Mucosa of rectum (tissue), 2 donors: ENCODE measurements at regions not wholly inside any gene's neighbourhood (a gene's known extent, or its start where the extent isn't known, plus 50 kb on each side); places are given as distances from the start of the nearest gene placed in this dataset.
"Not testable (repeated sequence)": the region's sequence is repeated elsewhere in the genome, so short reads cannot be mapped to it uniquely, and the experiment has no call there.

Experiments used
- H3K27ac ChIP-seq, 2 donors: one replicate each; pipeline ENCODE4 v1.7.0; 2013; ENCODE audit warnings: inconsistent platforms in 2 of 2, low read depth in 2 of 2, low read length in 2 of 2
- H3K27me3 ChIP-seq, 2 donors: one replicate each; pipeline ENCODE4 v1.7.0; 2013; ENCODE audit warnings: low read length in 2 of 2; ENCODE audit not compliant: control insufficient read depth in 2 of 2, insufficient read depth in 2 of 2
- H3K36me3 ChIP-seq, 2 donors: one replicate each; pipeline ENCODE4 v1.7.0; 2013; ENCODE audit warnings: low read length in 2 of 2; ENCODE audit not compliant: control insufficient read depth in 2 of 2, insufficient read depth in 2 of 2
- H3K4me1 ChIP-seq, 2 donors: one replicate each; pipeline ENCODE4 v1.7.0; 2013; ENCODE audit warnings: low read length in 2 of 2, mild to moderate bottlenecking in 1 of 2; ENCODE audit not compliant: control insufficient read depth in 2 of 2, insufficient read depth in 2 of 2
- H3K4me3 ChIP-seq, 2 donors: one replicate each; pipeline ENCODE4 v1.7.0; 2013; ENCODE audit warnings: low read length in 2 of 2
- H3K9ac ChIP-seq, 2 donors: one replicate each; pipeline ENCODE4 v1.7.0; 2013; ENCODE audit warnings: low read length in 2 of 2, low read depth in 1 of 2, mild to moderate bottlenecking in 1 of 2
- H3K9me3 ChIP-seq, 2 donors: one replicate each; pipeline ENCODE4 v1.7.0; 2013; ENCODE audit warnings: low read length in 2 of 2; ENCODE audit not compliant: control insufficient read depth in 2 of 2
- donor health status: healthy.
- donor health status: Normal muscosa, but diverticular disease.

- H3K4me1 ChIP-seq: no peaks in the 10 kb centered on the region
- no peak overlapping the region for H3K4me3 ChIP-seq
- no peaks in the 10 kb centered on the region for H3K36me3 ChIP-seq
- H3K9ac ChIP-seq: no peak overlapping the region
- H3K27ac ChIP-seq: no peak overlapping the region
- H3K9me3 ChIP-seq: no peaks in the 10 kb centered on the region
- no peaks in the 10 kb centered on the region for H3K27me3 ChIP-seq
These were observed 88.4 kb upstream of the PRKD1 start for GRCh38 chr14:30016002-30016401.

- H3K4me3 ChIP-seq: no peak overlapping the region
- H3K27me3 ChIP-seq: no peaks in the 10 kb centered on the region
- no peak overlapping the region for H3K9ac ChIP-seq
- H3K27ac ChIP-seq: no peak overlapping the region
- no peaks in the 10 kb centered on the region for H3K9me3 ChIP-seq
- H3K36me3 ChIP-seq: no peaks in the 10 kb centered on the region
- H3K4me1 ChIP-seq: no peaks in the 10 kb centered on the region
These were observed 89.8 kb upstream of the PRKD1 start for GRCh38 chr14:30017370-30017993.

GRCh38 chr14:30020271-30020670 is 92.6 kb upstream of the PRKD1 start:
- no peaks in the 10 kb centered on the region for H3K27me3 ChIP-seq
- no peaks in the 10 kb centered on the region for H3K36me3 ChIP-seq
- no peaks in the 10 kb centered on the region for H3K9me3 ChIP-seq
- no peak overlapping the region for H3K9ac ChIP-seq
- H3K4me3 ChIP-seq: no peak overlapping the region
- H3K27ac ChIP-seq: no peak overlapping the region
- H3K4me1 ChIP-seq: no peaks in the 10 kb centered on the region

GRCh38 chr14:30020687-30021086 is 93.0 kb upstream of the PRKD1 start:
- H3K27ac ChIP-seq: no peak overlapping the region
- no peak overlapping the region for H3K4me3 ChIP-seq
- no peaks in the 10 kb centered on the region for H3K27me3 ChIP-seq
- no peak overlapping the region for H3K9ac ChIP-seq
- no peaks in the 10 kb centered on the region for H3K9me3 ChIP-seq
- no peaks in the 10 kb centered on the region for H3K36me3 ChIP-seq
- no peaks in the 10 kb centered on the region for H3K4me1 ChIP-seq

GRCh38 chr14:30023350-30023749 is 95.7 kb upstream of the PRKD1 start:
- not testable (repeated sequence) for H3K36me3 ChIP-seq, H3K4me3 ChIP-seq, H3K27me3 ChIP-seq, H3K27ac ChIP-seq, H3K9ac ChIP-seq, H3K9me3 ChIP-seq, H3K4me1 ChIP-seq

- H3K4me3 ChIP-seq: no peak overlapping the region
- no peaks in the 10 kb centered on the region for H3K4me1 ChIP-seq
- no peaks in the 10 kb centered on the region for H3K36me3 ChIP-seq
- H3K9ac ChIP-seq: no peak overlapping the region
- no peaks in the 10 kb centered on the region for H3K27me3 ChIP-seq
- H3K9me3 ChIP-seq: no peaks in the 10 kb centered on the region
- no peak overlapping the region for H3K27ac ChIP-seq
These were observed 106.5 kb upstream of the PRKD1 start for GRCh38 chr14:30034152-30034551.

GRCh38 chr14:30035361-30035760 is 107.7 kb upstream of the PRKD1 start:
- Histone ChIP-seq H3K9me3 (no peaks in the 10 kb centered on the region), H3K27me3 (no peaks in the 10 kb centered on the region), H3K36me3 (no peaks in the 10 kb centered on the region), H3K4me3 (no peak overlapping the region), H3K27ac (no peak overlapping the region), H3K9ac (no peak overlapping the region), H3K4me1 (no peaks in the 10 kb centered on the region)

GRCh38 chr14:30045720-30046119 is 118.1 kb upstream of the PRKD1 start:
- H3K9ac ChIP-seq: no peak overlapping the region
- no peak overlapping the region for H3K4me3 ChIP-seq
- H3K4me1 ChIP-seq: no peaks in the 10 kb centered on the region
- H3K27ac ChIP-seq: no peak overlapping the region
- no peaks in the 10 kb centered on the region for H3K36me3 ChIP-seq
- H3K9me3 ChIP-seq: no peaks in the 10 kb centered on the region
- no peaks in the 10 kb centered on the region for H3K27me3 ChIP-seq

GRCh38 chr14:30053103-30053502 is 125.5 kb upstream of the PRKD1 start:
- H3K27me3 ChIP-seq: no peaks in the 10 kb centered on the region
- no peaks in the 10 kb centered on the region for H3K4me1 ChIP-seq
- H3K9me3 ChIP-seq: no peaks in the 10 kb centered on the region
- H3K9ac ChIP-seq: no peak overlapping the region
- H3K27ac ChIP-seq: no peak overlapping the region
- H3K36me3 ChIP-seq: no peaks in the 10 kb centered on the region
- no peak overlapping the region for H3K4me3 ChIP-seq

- Histone ChIP-seq H3K4me3 (no peak overlapping the region), H3K9ac (no peak overlapping the region)
These were observed 126.6 kb upstream of the PRKD1 start for GRCh38 chr14:30054201-30054600.

GRCh38 chr14:30058401-30058800 is 130.8 kb upstream of the PRKD1 start:
- Histone ChIP-seq H3K4me3 (no peak overlapping the region), H3K36me3 (no peaks in the 10 kb centered on the region), H3K9ac (no peak overlapping the region), H3K27ac (no peak overlapping the region), H3K27me3 (no peaks in the 10 kb centered on the region), H3K9me3 (no peaks in the 10 kb centered on the region), H3K4me1 (no peaks in the 10 kb centered on the region)

More at GRCh38 chr14:30054201-30054600, 126.6 kb upstream of the PRKD1 start:
- no peaks in the 10 kb centered on the region for H3K9me3 ChIP-seq
- H3K36me3 ChIP-seq: no peaks in the 10 kb centered on the region
- no peaks in the 10 kb centered on the region for H3K4me1 ChIP-seq
- H3K27me3 ChIP-seq: no peaks in the 10 kb centered on the region
- no peak overlapping the region for H3K27ac ChIP-seq
